Activated CD4-positive, alpha-beta memory T cell treated with anti-CD3 and anti-CD28 coated beads for 36 hours (primary cell): ENCODE measurements at regions not wholly inside any gene's neighbourhood (a gene's known extent, or its start where the extent isn't known, plus 50 kb on each side); places are given as distances from the start of the nearest gene placed in this dataset.
A peak's percentile ranks its signal among the peaks of the same experiment; 100 is the strongest.

Experiments
- CTCF ChIA-PET: fragments of 350-600 bp; sonication (Branson Sonifier 250); formaldehyde crosslinking; loops from one replicate; lab custom pipeline; 2021; ENCODE audit warnings: antibody characterized with exemption, inconsistent platforms; lab: Charles Lee
- POLR2A ChIA-PET: fragments of 350-600 bp; sonication (Branson Sonifier 250); formaldehyde crosslinking; loops from one replicate; lab custom pipeline; 2021; ENCODE audit warnings: antibody characterized with exemption; lab: Charles Lee
- DNase-seq: peaks from one replicate; pipeline ENCODE4 v3.0.0-alpha.2; 2020
- H3K27ac Mint-ChIP-seq: one replicate; pipeline ENCODE4 v1.8.0; 2021; ENCODE audit warnings: mixed read lengths
- H3K27me3 Mint-ChIP-seq: one replicate; pipeline ENCODE4 v1.8.0; 2021; ENCODE audit warnings: mixed read lengths
- H3K36me3 Mint-ChIP-seq: one replicate; pipeline ENCODE4 v1.8.0; 2021; ENCODE audit warnings: mixed read lengths
- H3K4me1 Mint-ChIP-seq: one replicate; pipeline ENCODE4 v1.8.0; 2021; ENCODE audit warnings: low read depth, mixed read lengths
- H3K4me3 Mint-ChIP-seq: one replicate; pipeline ENCODE4 v1.8.0; 2021; ENCODE audit warnings: mild to moderate bottlenecking, mixed read lengths
- H3K9me3 Mint-ChIP-seq: one replicate; pipeline ENCODE4 v1.8.0; 2021; ENCODE audit warnings: mixed read lengths
- intact Hi-C: fragments of 100-400 bp; cut with micrococcal nuclease; formaldehyde crosslinking; loops from one replicate; pipeline ENCODE4 v1.15.1; 2023

GRCh38 chr4:138887341-138887740 lies 128.2 kb upstream of the NOCT start:
- H3K27me3 Mint-ChIP-seq: peaks cover 23% of the 10 kb centered on the region
- intact Hi-C loops: no loop called here
- H3K4me3 Mint-ChIP-seq: no peak overlapping the region
- H3K4me1 Mint-ChIP-seq: peaks cover 4% of the 10 kb centered on the region
- ChIA-PET CTCF (no interaction called here), POLR2A (no interaction called here)
- no peaks in the 10 kb centered on the region for H3K36me3 Mint-ChIP-seq
- H3K27ac Mint-ChIP-seq: no peak overlapping the region
- no peak for DNase-seq
- H3K9me3 Mint-ChIP-seq: no peaks in the 10 kb centered on the region

- no peaks in the 10 kb centered on the region for H3K36me3 Mint-ChIP-seq
- no peak overlapping the region for H3K27ac Mint-ChIP-seq
- ChIA-PET POLR2A (no interaction called here), CTCF (interaction anchor here (1.6 kb wide), 1 partner anchor 9 kb away, joined by 4 read pairs; no protein-coding TSS in a partner anchor)
- DNase-seq: no peak
- peaks cover 11% of the 10 kb centered on the region for H3K27me3 Mint-ChIP-seq
- intact Hi-C loops: no loop called here
- no peaks in the 10 kb centered on the region for H3K9me3 Mint-ChIP-seq
- no peak overlapping the region for H3K4me3 Mint-ChIP-seq
- no peaks in the 10 kb centered on the region for H3K4me1 Mint-ChIP-seq
Observed at GRCh38 chr4:138879757-138880156, 135.8 kb upstream of the NOCT start.

GRCh38 chr4:138875891-138876608 lies 139.5 kb upstream of the NOCT start:
- H3K27ac Mint-ChIP-seq: no peak overlapping the region
- H3K4me3 Mint-ChIP-seq: no peak overlapping the region
- H3K9me3 Mint-ChIP-seq: no peaks in the 10 kb centered on the region
- ChIA-PET POLR2A (no interaction called here), CTCF (no interaction called here)
- H3K27me3 Mint-ChIP-seq: peaks cover 17% of the 10 kb centered on the region
- H3K36me3 Mint-ChIP-seq: no peaks in the 10 kb centered on the region
- DNase-seq: no peak
- H3K4me1 Mint-ChIP-seq: no peaks in the 10 kb centered on the region
- intact Hi-C loops: no loop called here

GRCh38 chr4:138871555-138871875 lies 144.1 kb upstream of the NOCT start:
- DNase-seq: no peak
- H3K4me1 Mint-ChIP-seq: no peaks in the 10 kb centered on the region
- no peaks in the 10 kb centered on the region for H3K36me3 Mint-ChIP-seq
- POLR2A ChIA-PET: no interaction called here
- H3K27ac Mint-ChIP-seq: no peak overlapping the region
- H3K4me3 Mint-ChIP-seq: no peak overlapping the region
- CTCF ChIA-PET: interaction anchor here (0.6 to 1.9 kb wide), 28 partner anchors 8 to 1049 kb away, joined by 3 to 19 read pairs (median 4); no protein-coding TSS in a partner anchor
- intact Hi-C loops: loop anchor here (5.0 kb wide), 1 partner anchor 834 kb away; no protein-coding TSS in a partner anchor
- peaks cover 16% of the 10 kb centered on the region for H3K27me3 Mint-ChIP-seq
- no peaks in the 10 kb centered on the region for H3K9me3 Mint-ChIP-seq

- intact Hi-C loops: loop anchor here (5.0 kb wide), 1 partner anchor 834 kb away; no protein-coding TSS in a partner anchor
- H3K9me3 Mint-ChIP-seq: no peaks in the 10 kb centered on the region
- H3K27me3 Mint-ChIP-seq: peaks cover 16% of the 10 kb centered on the region
- H3K27ac Mint-ChIP-seq: no peak overlapping the region
- H3K4me3 Mint-ChIP-seq: no peak overlapping the region
- ChIA-PET CTCF (interaction anchor here (0.6 to 1.9 kb wide), 32 partner anchors 9 to 1453 kb away, joined by 3 to 19 read pairs (median 4); no protein-coding TSS in a partner anchor), POLR2A (no interaction called here)
- DNase-seq: peak; percentile 61
- no peaks in the 10 kb centered on the region for H3K36me3 Mint-ChIP-seq
- no peaks in the 10 kb centered on the region for H3K4me1 Mint-ChIP-seq
Observed at GRCh38 chr4:138870737-138871554, 144.6 kb upstream of the NOCT start.

GRCh38 chr4:138869631-138870030 lies 145.9 kb upstream of the NOCT start:
- H3K4me3 Mint-ChIP-seq: no peak overlapping the region
- intact Hi-C loops: loop anchor here (5.0 kb wide), 1 partner anchor 832 kb away; no protein-coding TSS in a partner anchor
- no peaks in the 10 kb centered on the region for H3K36me3 Mint-ChIP-seq
- H3K4me1 Mint-ChIP-seq: peaks cover 1% of the 10 kb centered on the region
- peaks cover 10% of the 10 kb centered on the region for H3K27me3 Mint-ChIP-seq
- no peak overlapping the region for H3K27ac Mint-ChIP-seq
- ChIA-PET POLR2A (no interaction called here), CTCF (interaction anchor here (1.3 kb wide), 1 partner anchor 109 kb away, joined by 3 read pairs; no protein-coding TSS in a partner anchor)
- no peak for DNase-seq
- no peaks in the 10 kb centered on the region for H3K9me3 Mint-ChIP-seq

- H3K9me3 Mint-ChIP-seq: no peaks in the 10 kb centered on the region
- H3K27me3 Mint-ChIP-seq: peaks cover 10% of the 10 kb centered on the region
- H3K4me3 Mint-ChIP-seq: no peak overlapping the region
- CTCF ChIA-PET: interaction anchor here (1.3 kb wide), 1 partner anchor 108 kb away, joined by 3 read pairs; no protein-coding TSS in a partner anchor
- H3K27ac Mint-ChIP-seq: no peak overlapping the region
- POLR2A ChIA-PET: no interaction called here
- DNase-seq: no peak
- intact Hi-C loops: no loop called here
- H3K36me3 Mint-ChIP-seq: no peaks in the 10 kb centered on the region
- peaks cover 1% of the 10 kb centered on the region for H3K4me1 Mint-ChIP-seq
Observed at GRCh38 chr4:138869165-138869564, 146.4 kb upstream of the NOCT start.

- no peak overlapping the region for H3K27ac Mint-ChIP-seq
- peaks cover 10% of the 10 kb centered on the region for H3K27me3 Mint-ChIP-seq
- no peaks in the 10 kb centered on the region for H3K36me3 Mint-ChIP-seq
- H3K4me1 Mint-ChIP-seq: peaks cover 1% of the 10 kb centered on the region
- H3K4me3 Mint-ChIP-seq: no peak overlapping the region
- H3K9me3 Mint-ChIP-seq: no peaks in the 10 kb centered on the region
- no peak for DNase-seq
- intact Hi-C loops: no loop called here
- ChIA-PET CTCF (no interaction called here), POLR2A (no interaction called here)
Observed at GRCh38 chr4:138868562-138868961, 147.0 kb upstream of the NOCT start.

- Mint-ChIP-seq H3K36me3 (no peaks in the 10 kb centered on the region), H3K4me3 (no peak overlapping the region), H3K4me1 (peaks cover 1% of the 10 kb centered on the region), H3K27me3 (peaks cover 9% of the 10 kb centered on the region), H3K9me3 (no peaks in the 10 kb centered on the region), H3K27ac (no peak overlapping the region)
- no peak for DNase-seq
- CTCF ChIA-PET: no interaction called here
- intact Hi-C loops: no loop called here
- POLR2A ChIA-PET: no interaction called here
Observed at GRCh38 chr4:138867404-138867803, 148.2 kb upstream of the NOCT start.

GRCh38 chr4:138866314-138866713 lies 149.3 kb upstream of the NOCT start:
- H3K9me3 Mint-ChIP-seq: no peaks in the 10 kb centered on the region
- H3K36me3 Mint-ChIP-seq: no peaks in the 10 kb centered on the region
- intact Hi-C loops: no loop called here
- no peak overlapping the region for H3K27ac Mint-ChIP-seq
- no peak overlapping the region for H3K4me3 Mint-ChIP-seq
- ChIA-PET CTCF (no interaction called here), POLR2A (no interaction called here)
- no peak for DNase-seq
- H3K4me1 Mint-ChIP-seq: peaks cover 1% of the 10 kb centered on the region
- H3K27me3 Mint-ChIP-seq: peaks cover 6% of the 10 kb centered on the region

GRCh38 chr4:138865765-138866164 lies 149.8 kb upstream of the NOCT start:
- intact Hi-C loops: no loop called here
- Mint-ChIP-seq H3K4me1 (peaks cover 1% of the 10 kb centered on the region), H3K4me3 (no peak overlapping the region), H3K36me3 (no peaks in the 10 kb centered on the region), H3K27me3 (peaks cover 2% of the 10 kb centered on the region), H3K27ac (no peak overlapping the region), H3K9me3 (no peaks in the 10 kb centered on the region)
- ChIA-PET CTCF (no interaction called here), POLR2A (no interaction called here)
- no peak for DNase-seq

GRCh38 chr4:138864961-138865720 lies 150.4 kb upstream of the NOCT start:
- CTCF ChIA-PET: no interaction called here
- H3K36me3 Mint-ChIP-seq: no peaks in the 10 kb centered on the region
- peaks cover 2% of the 10 kb centered on the region for H3K27me3 Mint-ChIP-seq
- no peak for DNase-seq
- POLR2A ChIA-PET: no interaction called here
- intact Hi-C loops: no loop called here
- H3K4me3 Mint-ChIP-seq: no peak overlapping the region
- peaks cover 1% of the 10 kb centered on the region for H3K4me1 Mint-ChIP-seq
- no peaks in the 10 kb centered on the region for H3K9me3 Mint-ChIP-seq
- no peak overlapping the region for H3K27ac Mint-ChIP-seq
